H1 (cell line): ENCODE measurements at regions not wholly inside any gene's neighbourhood (a gene's known extent, or its start where the extent isn't known, plus 50 kb on each side); places are given as distances from the start of the nearest gene placed in this dataset.

Source experiments
- CTCF ChIA-PET: fragments of 300-600 bp; sonication (Branson Sonifier 250); formaldehyde crosslinking; loops from one replicate; lab custom pipeline; 2021; ENCODE audit not compliant: partially characterized antibody; lab: Charles Lee
- POLR2A ChIA-PET: fragments of 300-600 bp; sonication (Branson Sonifier 250); formaldehyde crosslinking; loops from one replicate; lab custom pipeline; 2021; ENCODE audit warnings: inconsistent platforms; ENCODE audit not compliant: partially characterized antibody; lab: Charles Lee
- DNase-seq, 2 experiments: peaks; one replicate each; pipeline versions ENCODE4 v3.0.0 to v3.0.0-alpha.2; 2010 to 2022; ENCODE audit warnings: low spot score in 2 of 2, low read depth in 1 of 2, mixed read lengths in 1 of 2
- FAIRE-seq: peaks from 2 replicates; lab custom pipeline; 2011; peaks lifted over from hg19 to GRCh38; lab: Jason Lieb, UNC
- H2AFZ ChIP-seq: 2 replicates; pipeline ENCODE4 v1.8.1; 2012; ENCODE audit warnings: low read length, inconsistent platforms
- H2AK5ac ChIP-seq: 2 replicates; pipeline ENCODE4 v1.6.1; 2013; ENCODE audit warnings: low read depth, low read length
- H2BK120ac ChIP-seq: replicated peaks from 2 replicates; pipeline ENCODE3; 2013; ENCODE audit warnings: low read depth, low read length, inconsistent platforms
- H2BK12ac ChIP-seq: 2 replicates; pipeline ENCODE4 v1.6.1; 2013; ENCODE audit warnings: low read depth, low read length
- H2BK15ac ChIP-seq: 2 replicates; pipeline ENCODE4 v1.6.1; 2013; ENCODE audit warnings: low read length
- H2BK20ac ChIP-seq: 2 replicates; pipeline ENCODE4 v1.6.1; 2013; ENCODE audit warnings: low read length
- H2BK5ac ChIP-seq: 2 replicates; pipeline ENCODE4 v1.6.1; 2013; ENCODE audit warnings: low read depth, low read length
- H3K14ac ChIP-seq: 2 replicates; pipeline ENCODE4 v1.6.1; 2013; ENCODE audit warnings: inconsistent platforms; ENCODE audit not compliant: insufficient read length
- H3K18ac ChIP-seq: 2 replicates; pipeline ENCODE4 v1.6.1; 2013; ENCODE audit warnings: low read length; ENCODE audit errors: extremely low read depth
- H3K23ac ChIP-seq: 2 replicates; pipeline ENCODE4 v1.6.1; 2013; ENCODE audit warnings: inconsistent platforms; ENCODE audit not compliant: insufficient read length
- H3K23me2 ChIP-seq: 2 replicates; pipeline ENCODE4 v1.6.1; 2013; ENCODE audit warnings: low read depth, low read length
- H3K27ac ChIP-seq: 2 replicates; pipeline ENCODE4 v1.6.1; 2011; ENCODE audit warnings: low read depth, low read length, inconsistent platforms
- H3K27me3 ChIP-seq, 4 experiments: replicated peaks in 1 of 4; 1 replicate in 1 of 4; 2 replicates in 3 of 4; pipeline versions ENCODE4 v1.6.1 to v1.8.1; 2011 to 2013; ENCODE audit warnings: low read length in 3 of 4, mild to moderate bottlenecking in 3 of 4, inconsistent platforms in 2 of 4, mixed read lengths in 2 of 4, moderate library complexity in 1 of 4; ENCODE audit not compliant: control insufficient read depth in 3 of 4, insufficient read depth in 3 of 4; ENCODE audit errors: extremely low read depth in 1 of 4
- H3K36me3 ChIP-seq, 4 experiments: 2 replicates each; pipeline versions ENCODE4 v1.6.1 to v1.8.1; 2011 to 2013; ENCODE audit warnings: mild to moderate bottlenecking in 4 of 4, low read length in 3 of 4, moderate library complexity in 2 of 4, control low read depth in 1 of 4, inconsistent platforms in 1 of 4; ENCODE audit not compliant: insufficient read depth in 4 of 4, control insufficient read depth in 2 of 4
- H3K4ac ChIP-seq: replicated peaks from 2 replicates; pipeline ENCODE3; 2013; ENCODE audit warnings: low read length, low read depth, mixed read lengths, inconsistent platforms; ENCODE audit not compliant: insufficient read length
- H3K4me1 ChIP-seq, 4 experiments: replicated peaks in 1 of 4; 1 replicate in 1 of 4; 2 replicates in 3 of 4; pipeline versions ENCODE4 v1.6.1 to v1.8.1; 2011 to 2013; ENCODE audit warnings: low read length in 3 of 4, inconsistent platforms in 2 of 4, mixed read lengths in 1 of 4; ENCODE audit not compliant: insufficient read depth in 4 of 4, control insufficient read depth in 3 of 4
- H3K4me2 ChIP-seq, 2 experiments: 2 replicates each; pipeline versions ENCODE4 v1.6.1 to v1.8.1; 2011 to 2013; ENCODE audit warnings: low read depth in 2 of 2, low read length in 2 of 2, control low read depth in 1 of 2, inconsistent platforms in 1 of 2, mild to moderate bottlenecking in 1 of 2; ENCODE audit not compliant: insufficient read depth in 1 of 2
- H3K4me3 ChIP-seq, 4 experiments: fragments of 200-600, 300-600 bp in 1 of 4; sonication (generic), shearing (Covaris generic), sonication (Bioruptor Twin) in 1 of 4; 2 replicates each; pipeline versions ENCODE4 v1.5.1 to v1.8.1; 2011 to 2016; ENCODE audit warnings: low read length in 4 of 4, low read depth in 3 of 4, control low read depth in 2 of 4, inconsistent platforms in 2 of 4, mild to moderate bottlenecking in 2 of 4, mixed read lengths in 1 of 4, moderate library complexity in 1 of 4; ENCODE audit not compliant: insufficient read depth in 2 of 4; ENCODE audit errors: extremely low read depth in 1 of 4
- H3K56ac ChIP-seq: replicated peaks from 2 replicates; pipeline ENCODE3; 2013; ENCODE audit warnings: low read depth, mild to moderate bottlenecking, mixed read lengths, low read length, inconsistent platforms; ENCODE audit not compliant: insufficient read length
- H3K79me1 ChIP-seq: 2 replicates; pipeline ENCODE4 v1.6.1; 2013; ENCODE audit warnings: low read depth, low read length, control low read depth
- H3K79me2 ChIP-seq, 2 experiments: 2 replicates each; pipeline versions ENCODE4 v1.6.1 to v1.8.1; 2012 to 2013; ENCODE audit warnings: low read length in 2 of 2, mild to moderate bottlenecking in 2 of 2, inconsistent platforms in 1 of 2; ENCODE audit not compliant: insufficient read depth in 2 of 2, control insufficient read depth in 1 of 2
- H3K9ac ChIP-seq, 4 experiments: replicated peaks in 1 of 4; 1 replicate in 1 of 4; 2 replicates in 3 of 4; pipeline versions ENCODE4 v1.6.1 to v1.8.1; 2011 to 2013; ENCODE audit warnings: low read depth in 3 of 4, low read length in 3 of 4, control low read depth in 2 of 4, mild to moderate bottlenecking in 2 of 4, moderate library complexity in 2 of 4, inconsistent platforms in 1 of 4; ENCODE audit errors: extremely low read depth in 1 of 4
- H3K9me3 ChIP-seq, 2 experiments: 2 replicates each; pipeline versions ENCODE4 v1.6.1 to v1.8.1; 2012 to 2013; ENCODE audit warnings: mild to moderate bottlenecking in 2 of 2, moderate library complexity in 2 of 2, control low read depth in 1 of 2, inconsistent platforms in 1 of 2, low read depth in 1 of 2, low read length in 1 of 2, mixed read lengths in 1 of 2; ENCODE audit not compliant: insufficient read depth in 2 of 2
- H4K20me1 ChIP-seq, 2 experiments: replicated peaks in 1 of 2; 2 replicates each; pipeline versions ENCODE3 to v1.8.1; 2011 to 2013; ENCODE audit warnings: inconsistent platforms in 2 of 2, low read length in 2 of 2, mild to moderate bottlenecking in 1 of 2; ENCODE audit not compliant: insufficient read depth in 2 of 2, control insufficient read depth in 1 of 2
- H4K5ac ChIP-seq: 2 replicates; pipeline ENCODE4 v1.6.1; 2013; ENCODE audit warnings: low read length, low read depth, mixed read lengths, inconsistent platforms; ENCODE audit not compliant: insufficient read length
- H4K8ac ChIP-seq: 2 replicates; pipeline ENCODE4 v1.8.0; 2013; ENCODE audit warnings: mild to moderate bottlenecking, moderate library complexity, low read length, inconsistent platforms; ENCODE audit not compliant: insufficient read depth; ENCODE audit errors: extremely low read depth
- H4K91ac ChIP-seq: replicated peaks from 2 replicates; pipeline ENCODE3; 2013; ENCODE audit warnings: low read length, mixed read lengths, inconsistent platforms; ENCODE audit not compliant: insufficient read length
- EZH2 ChIP-seq: fragments of 200-600 bp; sonication (generic); IDR thresholded peaks from 2 replicates; pipeline ENCODE4 v1.7.1; 2012; ENCODE audit warnings: low read depth, mild to moderate bottlenecking, moderate library complexity, low read length, inconsistent platforms; ENCODE audit not compliant: severe bottlenecking
- MAFK ChIP-seq: IDR thresholded peaks from 2 replicates; pipeline ENCODE4 v1.6.1; 2012; ENCODE audit warnings: low read depth, mild to moderate bottlenecking, improper control_type of control experiment, low read length
- NANOG ChIP-seq: IDR thresholded peaks from 2 replicates; pipeline ENCODE4 v1.6.1; 2011; ENCODE audit warnings: low read length, low read depth, mild to moderate bottlenecking, inconsistent platforms; ENCODE audit not compliant: insufficient read depth, poor library complexity, severe bottlenecking
- RAD21 ChIP-seq, 2 experiments: IDR thresholded peaks in 1 of 2; conservative IDR thresholded peaks in 1 of 2; 2 replicates each; pipeline ENCODE4 v1.6.1; 2011; ENCODE audit warnings: low read depth in 2 of 2, low read length in 2 of 2, improper control_type of control experiment in 1 of 2, inconsistent platforms in 1 of 2, mild to moderate bottlenecking in 1 of 2, moderate library complexity in 1 of 2
- SAP30 ChIP-seq: fragments of 300-600 bp; sonication (generic); IDR thresholded peaks from 2 replicates; pipeline ENCODE4 v1.7.1; 2012; ENCODE audit warnings: low read length, moderate library complexity, mild to moderate bottlenecking, inconsistent platforms; ENCODE audit not compliant: insufficient read depth, insufficient replicate concordance
- SIN3A ChIP-seq, 2 experiments: IDR thresholded peaks in 1 of 2; conservative IDR thresholded peaks in 1 of 2; 2 replicates each; pipeline ENCODE4 v1.6.1; 2011 to 2012; ENCODE audit warnings: low read length in 2 of 2, improper control_type of control experiment in 1 of 2, low read depth in 1 of 2, mild to moderate bottlenecking in 1 of 2
- SIX5 ChIP-seq: IDR thresholded peaks from 2 replicates; pipeline ENCODE4 v1.6.1; 2011; ENCODE audit warnings: mild to moderate bottlenecking, low read depth, low read length
- SP4 ChIP-seq: IDR thresholded peaks from 2 replicates; pipeline ENCODE4 v1.6.1; 2012; ENCODE audit warnings: low read length, inconsistent platforms
- SRF ChIP-seq: IDR thresholded peaks from 2 replicates; pipeline ENCODE4 v1.6.1; 2011; ENCODE audit warnings: mild to moderate bottlenecking, low read depth, low read length, moderate library complexity
- SUZ12 ChIP-seq: fragments of 200-600 bp; sonication (generic); IDR thresholded peaks from 2 replicates; pipeline ENCODE4 v1.6.1; 2012; ENCODE audit warnings: mild to moderate bottlenecking, inconsistent platforms, low read length, moderate library complexity, mixed read lengths
- TBP ChIP-seq: IDR thresholded peaks from 2 replicates; pipeline ENCODE4 v1.6.1; 2011; ENCODE audit warnings: low read depth, low read length, improper control_type of control experiment
- ZNF274 ChIP-seq: IDR thresholded peaks from 2 replicates; pipeline ENCODE4 v1.7.0; 2012; ENCODE audit warnings: low read length, borderline replicate concordance; ENCODE audit errors: extremely low read depth
- WGBS, 2 experiments: shearing (Covaris generic) in 1 of 2; methylation state at CpG; one replicate each; pipeline versions ENCODE4 v1.1.6 to v1.1.7; 2013 to 2015; ENCODE audit warnings: low lambda C conversion rate in 2 of 2, mixed read lengths in 2 of 2, inconsistent platforms in 1 of 2, low coverage in 1 of 2, missing lambda C conversion rate in 1 of 2; ENCODE audit not compliant: insufficient replicate concordance in 2 of 2, insufficient coverage in 1 of 2, insufficient read length in 1 of 2; ENCODE audit errors: extremely low coverage in 1 of 2, missing lambda C conversion rate in 1 of 2; 5-methylcytosine and 5-hydroxymethylcytosine counted together

DNA sequence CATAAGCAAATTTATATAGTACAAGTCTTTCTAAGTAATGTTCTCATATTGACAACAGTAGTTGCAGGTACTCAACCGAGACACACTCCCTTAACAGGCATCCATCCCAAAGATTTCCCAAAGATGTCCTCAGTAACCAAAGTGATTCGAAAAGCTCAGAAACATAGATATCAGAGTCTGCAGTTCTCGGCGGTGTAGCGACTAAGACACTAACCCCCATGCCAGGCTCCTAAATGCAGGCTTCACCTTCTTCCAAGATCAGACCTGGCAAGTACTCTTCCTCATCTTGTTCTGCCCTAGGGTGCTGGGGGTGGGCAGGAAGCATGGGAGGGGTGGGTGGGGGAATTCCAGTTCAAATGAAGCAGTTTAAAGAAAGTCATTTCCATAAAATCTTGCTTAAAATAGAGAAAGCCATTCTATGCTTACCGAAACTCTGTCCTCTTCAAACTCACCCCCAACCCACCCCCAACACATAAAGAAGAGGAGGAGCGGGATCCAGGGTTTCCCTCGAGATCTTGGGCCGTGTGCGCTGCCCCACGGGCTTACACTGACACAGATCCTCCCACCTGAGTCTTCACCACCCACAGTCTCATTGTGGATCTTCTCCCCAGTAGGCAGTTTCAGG lies 59.0 kb upstream of the BCL6 start:
- Histone ChIP-seq H3K4me3 (no peak overlapping the region), H3K4ac (no peak overlapping the region), H4K20me1 (no peaks in the 10 kb centered on the region), H2AFZ (0 out of 2 replicates have a peak overlapping the region, but pooled peaks have one; percentile 54), H3K14ac (no peak overlapping the region), H3K36me3 (no peaks in the 10 kb centered on the region), H3K23me2 (no peaks in the 10 kb centered on the region), H3K4me1 (peaks cover 1 to 9% (median 2%) of the 10 kb centered on the region in 4 experiments; a peak in 4 of 7 replicates), H4K5ac (no peak overlapping the region), H3K79me2 (no peaks in the 10 kb centered on the region), H3K18ac (no peak overlapping the region), H3K9ac (no peak overlapping the region), H3K56ac (no peak overlapping the region), H4K8ac (no peak overlapping the region), H3K27me3 (no peaks in the 10 kb centered on the region), H2BK12ac (no peak overlapping the region), H2BK20ac (no peak overlapping the region), H3K27ac (no peak overlapping the region), H4K91ac (no peak overlapping the region), H2BK5ac (no peak overlapping the region), H3K4me2 (no peak overlapping the region), H3K79me1 (no peaks in the 10 kb centered on the region), H2BK120ac (no peak overlapping the region), H3K23ac (no peak overlapping the region), H2AK5ac (no peak overlapping the region), H2BK15ac (no peak overlapping the region), H3K9me3 (no peaks in the 10 kb centered on the region)
- ChIA-PET CTCF (interaction anchor here (0.5 to 1.6 kb wide), 5 partner anchors 55 to 802 kb away, joined by 3 to 5 read pairs (median 4); no protein-coding TSS in a partner anchor), POLR2A (no interaction called here)
- WGBS, 2 experiments = 93% methylated on average over 11 of the region's 11 CpGs; no CpG with 5 or more reads in 1 of the 2 experiments
- FAIRE-seq = no peak
- no peak for DNase-seq
- TF ChIP-seq RAD21 (IDR thresholded peaks at IDR 0.05 in 1 of 2, conservative IDR thresholded peaks at IDR 0.05 in 1 of 2; ENCODE audit: low read depth in 2 of 2, low read length in 2 of 2) = no peak
- TF ChIP-seq SIX5 = no peak
- TF ChIP-seq MAFK = no peak
- no peak for TF ChIP-seq TBP
- no peak for TF ChIP-seq EZH2
- TF ChIP-seq SIN3A (conservative IDR thresholded peaks at IDR 0.05 in 1 of 2, IDR thresholded peaks at IDR 0.05 in 1 of 2; ENCODE audit: low read depth in 1 of 2, low read length in 2 of 2) = no peak
- no peak for TF ChIP-seq SUZ12
- TF ChIP-seq NANOG = no peak
- TF ChIP-seq SP4 = no peak
- no peak for TF ChIP-seq SAP30
- TF ChIP-seq ZNF274 = no peak
- no peak for TF ChIP-seq SRF
